A549 (cell line): ENCODE measurements at regions not wholly inside any gene's neighbourhood (a gene's known extent, or its start where the extent isn't known, plus 50 kb on each side); places are given as distances from the start of the nearest gene placed in this dataset.

Source experiments
- ATAC-seq, 2 experiments: fragments of 200-7000 bp in 1 of 2; fragments of >200 bp in 1 of 2; cut with Nextera tagmentation in 1 of 2; cut with Tn5 transposase in 1 of 2; 3 replicates each; pipeline versions ENCODE4 v1.8.0 to v1.9.1; 2018 to 2020; ENCODE audit warnings: mild to moderate bottlenecking in 1 of 2, moderate library complexity in 1 of 2
- CTCF ChIA-PET: fragments of 300-600 bp; sonication (Branson Sonifier 250); formaldehyde crosslinking; extraction: SDS; loops from one replicate; lab custom pipeline; 2021; ENCODE audit warnings: antibody characterized with exemption, inconsistent platforms; lab: Yijun Ruan, JAX
- POLR2A ChIA-PET: fragments of 350-600 bp; formaldehyde crosslinking; extraction: SDS; loops from one replicate; lab custom pipeline; 2021; ENCODE audit warnings: antibody characterized with exemption, inconsistent platforms; lab: Yijun Ruan, JAX
- DNase-seq, 2 experiments: peaks; one replicate each; pipeline versions ENCODE4 v3.0.0 to v3.0.0-alpha.2; 2011 to 2016; ENCODE audit warnings: low read depth in 1 of 2, low spot score in 1 of 2
- FAIRE-seq: peaks from 2 replicates; lab custom pipeline; 2011; peaks lifted over from hg19 to GRCh38; lab: Jason Lieb, UNC
- H3K27ac ChIP-seq, 2 experiments: fragments of >200 bp; sonication (Bioruptor Twin); formaldehyde crosslinking; 3 replicates each; pipeline ENCODE4 v1.5.1; 2016 to 2017
- H3K4me1 ChIP-seq: fragments of >200 bp; sonication (Bioruptor Twin); formaldehyde crosslinking; 3 replicates; pipeline ENCODE4 v1.6.1; 2016
- H3K4me2 ChIP-seq: fragments of >200 bp; sonication (Bioruptor Twin); formaldehyde crosslinking; 3 replicates; pipeline ENCODE4 v1.6.1; 2016
- H3K4me3 ChIP-seq: fragments of >200 bp; sonication (Bioruptor Twin); formaldehyde crosslinking; 3 replicates; pipeline ENCODE4 v1.5.1; 2016
- H3K9me3 ChIP-seq: fragments of >200 bp; sonication (Bioruptor Twin); formaldehyde crosslinking; 3 replicates; pipeline ENCODE4 v1.6.1; 2016
- BCL3 ChIP-seq: fragments of >200 bp; sonication (Bioruptor Twin); formaldehyde crosslinking; IDR thresholded peaks from 3 replicates; pipeline ENCODE4 v1.6.1; 2016
- BHLHE40 ChIP-seq: IDR thresholded peaks from 2 replicates; pipeline ENCODE4 v1.6.1; 2012; ENCODE audit warnings: low read depth, low read length, inconsistent platforms
- CBX8 ChIP-seq: fragments of 200-600 bp; sonication (generic); IDR thresholded peaks from 2 replicates; pipeline ENCODE4 v1.6.1; 2016
- CEBPB ChIP-seq, 2 experiments: fragments of >200 bp in 1 of 2; sonication (Bioruptor Twin) in 1 of 2; formaldehyde crosslinking in 1 of 2; IDR thresholded peaks; 2 replicates each; pipeline ENCODE4 v1.6.1; 2012 to 2016
- CTCF ChIP-seq: fragments of >200 bp; sonication (Bioruptor Twin); formaldehyde crosslinking; IDR thresholded peaks from 3 replicates; pipeline ENCODE4 v1.5.1; 2016
- EHMT2 ChIP-seq: fragments of 200-600 bp; sonication (generic); IDR thresholded peaks from 2 replicates; pipeline ENCODE4 v1.6.1; 2016; ENCODE audit warnings: antibody characterized with exemption, low read depth, mild to moderate bottlenecking, moderate library complexity
- ESRRA ChIP-seq: fragments of 150-350 bp; IDR thresholded peaks from 2 replicates; pipeline ENCODE4 v1.6.1; 2014; ENCODE audit warnings: mild to moderate bottlenecking, low read length, borderline replicate concordance
- FOXS1 ChIP-seq: fragments of 250-450 bp; sonication (Bioruptor Pico); IDR thresholded peaks from 2 replicates; pipeline ENCODE4 v1.5.0; 2020; ENCODE audit warnings: mild to moderate bottlenecking, moderate library complexity
- GATA3 ChIP-seq: IDR thresholded peaks from 2 replicates; pipeline ENCODE4 v1.6.1; 2012; ENCODE audit warnings: borderline replicate concordance
- HDAC2 ChIP-seq: fragments of 200-600 bp; sonication (generic); IDR thresholded peaks from 2 replicates; pipeline ENCODE4 v1.6.1; 2016
- HEYL ChIP-seq: fragments of 250-450 bp; sonication (Bioruptor Pico); IDR thresholded peaks from 2 replicates; pipeline ENCODE4 v1.8.0; 2021; ENCODE audit warnings: mild to moderate bottlenecking, moderate library complexity
- HMGXB4 ChIP-seq: fragments of 250-450 bp; sonication (Bioruptor Pico); IDR thresholded peaks from 2 replicates; pipeline ENCODE4 v1.5.0; 2021; ENCODE audit warnings: mild to moderate bottlenecking, moderate library complexity, borderline replicate concordance
- HOXB13 ChIP-seq: fragments of 250-450 bp; sonication (Bioruptor Pico); IDR thresholded peaks from 2 replicates; pipeline ENCODE4 v1.5.0; 2020; ENCODE audit warnings: low read depth, mild to moderate bottlenecking, moderate library complexity
- HOXB5 ChIP-seq: fragments of 250-450 bp; sonication (Bioruptor Pico); IDR thresholded peaks from 2 replicates; pipeline ENCODE4 v1.5.0; 2020; ENCODE audit warnings: mild to moderate bottlenecking, moderate library complexity
- MAFK ChIP-seq: fragments of 450-650 bp; IDR thresholded peaks from 2 replicates; pipeline ENCODE4 v1.6.1; 2014; ENCODE audit not compliant: partially characterized antibody
- MAZ ChIP-seq: fragments of 150-350 bp; IDR thresholded peaks from 2 replicates; pipeline ENCODE4 v1.6.1; 2014; ENCODE audit warnings: antibody characterized with exemption, low read depth, low read length, borderline replicate concordance
- NPAS2 ChIP-seq: fragments of 250-450 bp; sonication (Bioruptor Pico); IDR thresholded peaks from 2 replicates; pipeline ENCODE4 v1.8.0; 2022; ENCODE audit warnings: mild to moderate bottlenecking, moderate library complexity, borderline replicate concordance
- PHF8 ChIP-seq: fragments of 200-600 bp; sonication (generic); IDR thresholded peaks from 2 replicates; pipeline ENCODE4 v1.6.1; 2016; ENCODE audit warnings: low read depth, mild to moderate bottlenecking, antibody characterized with exemption, moderate library complexity, borderline replicate concordance
- POLR2AphosphoS2 ChIP-seq: conservative IDR thresholded peaks from 2 replicates; pipeline ENCODE4 v1.6.1; 2012; ENCODE audit warnings: low read length, improper control_type of control experiment, inconsistent platforms
- RARB ChIP-seq: fragments of 250-450 bp; sonication (Bioruptor Pico); IDR thresholded peaks from 2 replicates; pipeline ENCODE4 v1.8.0; 2021; ENCODE audit warnings: mild to moderate bottlenecking, moderate library complexity
- REST ChIP-seq: fragments of 200-600 bp; sonication (generic); IDR thresholded peaks from 2 replicates; pipeline ENCODE4 v1.6.1; 2016; ENCODE audit warnings: antibody characterized with exemption, mild to moderate bottlenecking, moderate library complexity
- RNF2 ChIP-seq: fragments of 200-600 bp; sonication (generic); IDR thresholded peaks from 2 replicates; pipeline ENCODE4 v1.6.1; 2016; ENCODE audit warnings: low read depth, mild to moderate bottlenecking, antibody characterized with exemption, moderate library complexity, borderline replicate concordance
- SREBF2 ChIP-seq: fragments of 450-650 bp; IDR thresholded peaks from 2 replicates; pipeline ENCODE4 v1.6.1; 2014; ENCODE audit warnings: mild to moderate bottlenecking, moderate library complexity
- USF2 ChIP-seq: fragments of 450-650 bp; IDR thresholded peaks from 2 replicates; pipeline ENCODE4 v1.6.1; 2014; ENCODE audit warnings: antibody characterized with exemption
- ZFP36 ChIP-seq: fragments of 450-650 bp; IDR thresholded peaks from 2 replicates; pipeline ENCODE4 v1.6.1; 2014; ENCODE audit warnings: borderline replicate concordance; ENCODE audit not compliant: partially characterized antibody
- ZSCAN20 ChIP-seq: fragments of 250-450 bp; sonication (Bioruptor Pico); IDR thresholded peaks from 2 replicates; pipeline ENCODE4 v1.8.0; 2022; ENCODE audit warnings: mild to moderate bottlenecking, moderate library complexity
- WGBS: methylation state at CpG from one replicate; pipeline ENCODE4 v1.1.6; 2017; ENCODE audit errors: missing lambda C conversion rate; 5-methylcytosine and 5-hydroxymethylcytosine counted together

- FAIRE-seq (no peak), ATAC-seq (no peak), DNase-seq (no peak)
- WGBS = 90% methylated on average over 6 of the region's 6 CpGs
- no peak overlapping the region for H3K27ac ChIP-seq
- H3K4me2 ChIP-seq = no peak overlapping the region
- H3K9me3 ChIP-seq = no peaks in the 10 kb centered on the region
- ChIA-PET CTCF (no interaction called here), POLR2A (no interaction called here)
- no peak overlapping the region for H3K4me3 ChIP-seq
- TF ChIP-seq PHF8 (no peak), MAFK (no peak), BCL3 (no peak), POLR2AphosphoS2 (no peak), ESRRA (no peak), CBX8 (no peak), SREBF2 (no peak), HOXB5 (no peak), FOXS1 (CRISPR knock-in tag) (no peak), BHLHE40 (no peak), ZSCAN20 (CRISPR knock-in tag) (no peak), ZFP36 (no peak), RARB (CRISPR knock-in tag) (no peak), NPAS2 (CRISPR knock-in tag) (no peak)
- no peaks in the 10 kb centered on the region for H3K4me1 ChIP-seq
Observed at GRCh38 chr6:144782634-144783033, 497.5 kb downstream of the UTRN start.

- no peak overlapping the region for H3K4me3 ChIP-seq
- POLR2A ChIA-PET = no interaction called here
- TF ChIP-seq ZFP36 (no peak), USF2 (no peak), POLR2AphosphoS2 (no peak), MAZ (no peak)
- TF ChIP-seq, all 56 proteins: peak for 0
- Histone ChIP-seq H3K9me3 (no peaks in the 10 kb centered on the region), H3K4me1 (no peaks in the 10 kb centered on the region), H3K4me2 (no peak overlapping the region), H3K27ac (no peak overlapping the region)
- FAIRE-seq = no peak
- CTCF ChIA-PET = no interaction called here
- 83% methylated on average over 3 of the region's 3 CpGs for WGBS
- no peak for DNase-seq
- ATAC-seq = no peak
Observed at GRCh38 chr6:144785056-144785455, 499.9 kb downstream of the UTRN start.

- POLR2A ChIA-PET = no interaction called here
- Histone ChIP-seq H3K4me3 (no peak overlapping the region), H3K4me1 (no peaks in the 10 kb centered on the region), H3K4me2 (no peak overlapping the region), H3K27ac (no peak overlapping the region), H3K9me3 (no peaks in the 10 kb centered on the region)
- ATAC-seq = no peak
- no peak for FAIRE-seq
- WGBS = 45% methylated on average over 2 of the region's 2 CpGs
- CTCF ChIA-PET = no interaction called here
- no peak for DNase-seq
- TF ChIP-seq HOXB13 (no peak), GATA3 (no peak), MAFK (no peak), HEYL (CRISPR knock-in tag) (no peak), CEBPB (IDR thresholded peaks at IDR 0.05) (no peak), HOXB5 (no peak), RNF2 (no peak), SREBF2 (no peak), HDAC2 (no peak), REST (no peak), EHMT2 (no peak), BHLHE40 (no peak), HMGXB4 (CRISPR knock-in tag) (no peak), CTCF (no peak), ESRRA (no peak)
Observed at GRCh38 chr6:144786825-144787224, 501.7 kb downstream of the UTRN start.
